Endothelial cell of umbilical vein (primary cell): ENCODE measurements at regions not wholly inside any gene's neighbourhood (a gene's known extent, or its start where the extent isn't known, plus 50 kb on each side); places are given as distances from the start of the nearest gene placed in this dataset.

ENCODE experiments used
- BruUV-seq: library from RNA; stranded (reverse); fragments of 400-500 nt; replicated peaks from 2 replicates; lab custom pipeline; 2021; lab: Mats Ljungman, UMichigan
- CTCF ChIA-PET: fragments of 300-600, 350-600 bp; sonication (Branson Sonifier 250); formaldehyde crosslinking; loops from one replicate; lab custom pipeline; 2021; ENCODE audit warnings: antibody characterized with exemption, inconsistent platforms; lab: Charles Lee
- POLR2A ChIA-PET: fragments of 300-600, 350-600 bp; sonication (Branson Sonifier 250); formaldehyde crosslinking; loops from one replicate; lab custom pipeline; 2021; ENCODE audit warnings: antibody characterized with exemption, inconsistent platforms; lab: Charles Lee
- DNase-seq: peaks from one replicate; pipeline ENCODE4 v3.0.0-alpha.2; 2011; ENCODE audit warnings: low read depth, low spot score
- FAIRE-seq: peaks from 2 replicates; lab custom pipeline; 2011; peaks lifted over from hg19 to GRCh38; lab: Jason Lieb, UNC
- H2AFZ ChIP-seq: 2 replicates; pipeline ENCODE4 v1.6.0; 2012; ENCODE audit warnings: low read depth, low read length, control low read depth, inconsistent platforms
- H3K27ac ChIP-seq: 2 replicates; pipeline ENCODE4 v1.5.1; 2011; ENCODE audit warnings: low read depth, mild to moderate bottlenecking, control low read depth, low read length, moderate library complexity; ENCODE audit not compliant: insufficient read depth
- H3K27me3 ChIP-seq, 2 experiments: 2 replicates each; pipeline versions ENCODE4 v1.6.0 to v1.6.1; 2011; ENCODE audit warnings: low read length in 2 of 2, mixed read lengths in 1 of 2; ENCODE audit not compliant: control insufficient read depth in 2 of 2, insufficient read depth in 2 of 2
- H3K36me3 ChIP-seq, 2 experiments: 2 replicates in 1 of 2; 3 replicates in 1 of 2; pipeline ENCODE4 v1.5.1; 2011; ENCODE audit warnings: low read length in 2 of 2, mild to moderate bottlenecking in 1 of 2, moderate library complexity in 1 of 2; ENCODE audit not compliant: control insufficient read depth in 2 of 2, insufficient read depth in 2 of 2; ENCODE audit errors: extremely low read depth in 1 of 2
- H3K4me1 ChIP-seq: 3 replicates; pipeline ENCODE4 v1.5.1; 2011; ENCODE audit warnings: mild to moderate bottlenecking, low read length; ENCODE audit not compliant: control insufficient read depth, insufficient read depth; ENCODE audit errors: extremely low read depth
- H3K4me2 ChIP-seq: 2 replicates; pipeline ENCODE4 v1.6.1; 2011; ENCODE audit warnings: low read length, control low read depth, mixed read lengths; ENCODE audit not compliant: insufficient read depth
- H3K4me3 ChIP-seq, 3 experiments: fragments of 200-600 bp in 1 of 3; sonication (generic), shearing (Covaris generic) in 1 of 3; replicated peaks in 1 of 3; 2 replicates each; pipeline ENCODE4 v1.5.1; 2011 to 2016; ENCODE audit warnings: control low read depth in 3 of 3, low read length in 3 of 3, mild to moderate bottlenecking in 2 of 3, inconsistent platforms in 1 of 3, low read depth in 1 of 3, moderate library complexity in 1 of 3; ENCODE audit not compliant: insufficient read depth in 1 of 3
- H3K79me2 ChIP-seq: 2 replicates; pipeline ENCODE4 v1.6.0; 2012; ENCODE audit warnings: low read length, inconsistent platforms; ENCODE audit not compliant: control insufficient read depth, insufficient read depth
- H3K9ac ChIP-seq: replicated peaks from 2 replicates; pipeline ENCODE3; 2011; ENCODE audit warnings: low read length, control low read depth; ENCODE audit not compliant: insufficient read depth; ENCODE audit errors: extremely low read depth
- H3K9me1 ChIP-seq: replicated peaks from 3 replicates; pipeline ENCODE4 v1.6.0; 2011; ENCODE audit warnings: mild to moderate bottlenecking, low read length; ENCODE audit not compliant: control insufficient read depth, insufficient read depth; ENCODE audit errors: extremely low read depth
- H3K9me3 ChIP-seq: replicated peaks from 2 replicates; pipeline ENCODE4 v1.5.1; 2012; ENCODE audit warnings: low read length, inconsistent platforms; ENCODE audit not compliant: control insufficient read depth, insufficient read depth
- H4K20me1 ChIP-seq: replicated peaks from 2 replicates; pipeline ENCODE3; 2011; ENCODE audit warnings: mild to moderate bottlenecking, low read length; ENCODE audit not compliant: control insufficient read depth, insufficient read depth; ENCODE audit errors: extremely low read depth
- CTCF ChIP-seq, 2 donors: IDR thresholded peaks; 1 replicate in 1 of 2; 2 replicates in 1 of 2; pipeline ENCODE4 v1.5.1; 2011; ENCODE audit warnings: low read length in 2 of 2, mild to moderate bottlenecking in 2 of 2, moderate library complexity in 2 of 2, control low read depth in 1 of 2, inconsistent platforms in 1 of 2, low read depth in 1 of 2; ENCODE audit not compliant: insufficient read depth in 1 of 2; ENCODE audit errors: extremely low read depth in 1 of 2
- EZH2 ChIP-seq: IDR thresholded peaks from 2 replicates; pipeline ENCODE4 v1.6.1; 2012; ENCODE audit warnings: borderline replicate concordance, low read depth, mild to moderate bottlenecking, moderate library complexity, low read length, inconsistent platforms; ENCODE audit not compliant: severe bottlenecking
- FOS ChIP-seq: IDR thresholded peaks from 2 replicates; pipeline ENCODE4 v1.6.1; 2011; ENCODE audit warnings: mild to moderate bottlenecking, low read length, moderate library complexity, borderline replicate concordance; ENCODE audit not compliant: insufficient read depth
- GATA2 ChIP-seq: IDR thresholded peaks from 2 replicates; pipeline ENCODE4 v1.7.0; 2011; ENCODE audit warnings: low read depth, mild to moderate bottlenecking, moderate library complexity, mixed read lengths, low read length; ENCODE audit not compliant: insufficient read length, insufficient read depth
- JUN ChIP-seq: IDR thresholded peaks from 2 replicates; pipeline ENCODE4 v1.6.1; 2011; ENCODE audit warnings: borderline replicate concordance, low read depth; ENCODE audit not compliant: insufficient read length, insufficient read depth
- MAX ChIP-seq: IDR thresholded peaks from 2 replicates; pipeline ENCODE4 v1.6.1; 2011; ENCODE audit not compliant: insufficient read depth, insufficient read length
- MYC ChIP-seq: IDR thresholded peaks from one replicate; pipeline ENCODE4 v1.6.1; 2011; ENCODE audit warnings: mild to moderate bottlenecking, low read depth, low read length
- POLR2A ChIP-seq: IDR thresholded peaks from 2 replicates; pipeline ENCODE4 v1.6.1; 2012; ENCODE audit warnings: low read depth, mild to moderate bottlenecking, control low read depth, low read length
- POLR2AphosphoS5 ChIP-seq: IDR thresholded peaks from 2 replicates; pipeline ENCODE4 v1.6.1; 2012; ENCODE audit warnings: low read depth, mild to moderate bottlenecking, control low read depth, low read length, moderate library complexity; ENCODE audit not compliant: insufficient read depth
- dilution Hi-C: fragments of 300-500 bp; cut with MboI; formaldehyde crosslinking; loops from one replicate; pipeline ENCODE4 v1.15.0; 2019; ENCODE audit warnings: low sequenced_read_pairs; ENCODE audit not compliant: extremely low pct_ligation_motif_present
- intact Hi-C: fragments of 100-400 bp; cut with micrococcal nuclease; formaldehyde crosslinking; loops from one replicate; pipeline ENCODE4 v1.10.0; 2022

- ChIA-PET POLR2A (no interaction called here), CTCF (no interaction called here)
- Histone ChIP-seq H4K20me1 (no peaks in the 10 kb centered on the region), H2AFZ (no peak overlapping the region), H3K9me3 (no peaks in the 10 kb centered on the region), H3K27me3 (no peaks in the 10 kb centered on the region), H3K9ac (no peak overlapping the region), H3K36me3 (no peaks in the 10 kb centered on the region), H3K4me2 (no peak overlapping the region), H3K27ac (no peak overlapping the region), H3K79me2 (no peaks in the 10 kb centered on the region), H3K4me1 (no peaks in the 10 kb centered on the region), H3K4me3 (no peak overlapping the region), H3K9me1 (no peaks in the 10 kb centered on the region)
- dilution Hi-C loops = no loop called here
- DNase-seq (no peak), FAIRE-seq (no peak)
- BruUV-seq = no TSS peak
- intact Hi-C loops = no loop called here
- TF ChIP-seq JUN = no peak
- TF ChIP-seq GATA2 = no peak
- TF ChIP-seq CTCF (IDR thresholded peaks at IDR 0.05; ENCODE audit: extremely low read depth in 1 of 2, insufficient read depth in 1 of 2, low read depth in 1 of 2, low read length in 2 of 2) = no peak
- TF ChIP-seq FOS = no peak
- TF ChIP-seq EZH2 = no peak
- TF ChIP-seq MAX = no peak
- no peak for TF ChIP-seq POLR2A
- no peak for TF ChIP-seq MYC
- TF ChIP-seq POLR2AphosphoS5 = no peak
Observed at GRCh38 chr4:149076401-149076800, 634.2 kb upstream of the NR3C2 start.
